ENCODE measurements at regions not wholly inside any gene's neighbourhood (a gene's known extent, or its start where the extent isn't known, plus 50 kb on each side); places are given as distances from the start of the nearest gene placed in this dataset.

DNA sequence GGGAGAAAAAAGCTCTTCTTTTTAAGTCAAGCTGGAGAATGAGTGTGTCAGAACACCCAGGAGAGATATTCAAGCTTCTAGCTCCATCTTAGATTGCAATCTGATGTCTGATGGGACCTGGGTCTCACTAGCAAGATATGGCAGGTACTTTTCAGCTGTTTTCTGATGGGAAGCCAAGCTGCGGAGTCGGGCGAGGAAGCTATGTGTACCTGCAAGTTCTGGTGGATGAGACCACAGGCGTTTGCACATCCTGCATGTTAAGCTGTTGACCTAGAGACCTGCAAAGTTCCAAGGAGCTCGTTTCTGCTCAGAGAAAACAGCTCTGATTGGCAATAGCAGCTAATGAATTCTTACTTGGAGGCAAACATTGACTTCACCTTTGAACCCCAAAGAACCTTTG, 167.3 kb upstream of the GATB start:
- 77 to 86% (median 84%) methylated on average over 5 of the region's 5 CpGs for WGBS, 5 donors
- intact Hi-C loops (cut with DNase I; ENCODE audit: low total_unique reads): no loop called here
- no peak for TF ChIP-seq POLR2A (IDR thresholded peaks at IDR 0.05)
- TF ChIP-seq, protein P1, sequence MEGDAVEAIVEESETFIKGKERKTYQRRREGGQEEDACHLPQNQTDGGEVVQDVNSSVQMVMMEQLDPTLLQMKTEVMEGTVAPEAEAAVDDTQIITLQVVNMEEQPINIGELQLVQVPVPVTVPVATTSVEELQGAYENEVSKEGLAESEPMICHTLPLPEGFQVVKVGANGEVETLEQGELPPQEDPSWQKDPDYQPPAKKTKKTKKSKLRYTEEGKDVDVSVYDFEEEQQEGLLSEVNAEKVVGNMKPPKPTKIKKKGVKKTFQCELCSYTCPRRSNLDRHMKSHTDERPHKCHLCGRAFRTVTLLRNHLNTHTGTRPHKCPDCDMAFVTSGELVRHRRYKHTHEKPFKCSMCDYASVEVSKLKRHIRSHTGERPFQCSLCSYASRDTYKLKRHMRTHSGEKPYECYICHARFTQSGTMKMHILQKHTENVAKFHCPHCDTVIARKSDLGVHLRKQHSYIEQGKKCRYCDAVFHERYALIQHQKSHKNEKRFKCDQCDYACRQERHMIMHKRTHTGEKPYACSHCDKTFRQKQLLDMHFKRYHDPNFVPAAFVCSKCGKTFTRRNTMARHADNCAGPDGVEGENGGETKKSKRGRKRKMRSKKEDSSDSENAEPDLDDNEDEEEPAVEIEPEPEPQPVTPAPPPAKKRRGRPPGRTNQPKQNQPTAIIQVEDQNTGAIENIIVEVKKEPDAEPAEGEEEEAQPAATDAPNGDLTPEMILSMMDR (IDR thresholded peaks at IDR 0.05 in 8 of 11, conservative IDR thresholded peaks at IDR 0.05 in 3 of 11): no peak
- TF ChIP-seq POLR2AphosphoS5 (IDR thresholded peaks at IDR 0.05): no peak
- Histone ChIP-seq H3K4me3 (no peak overlapping the region), H3K36me3 (no peaks in the 10 kb centered on the region), H3K27ac (no peak overlapping the region), H3K9me3 (no peaks in the 10 kb centered on the region), H3K27me3 (replicated peaks in 1 of 7) (no peaks in the 10 kb centered on the region), H3K4me1 (no peaks in the 10 kb centered on the region)
- no peak for DNase-seq

DNA sequence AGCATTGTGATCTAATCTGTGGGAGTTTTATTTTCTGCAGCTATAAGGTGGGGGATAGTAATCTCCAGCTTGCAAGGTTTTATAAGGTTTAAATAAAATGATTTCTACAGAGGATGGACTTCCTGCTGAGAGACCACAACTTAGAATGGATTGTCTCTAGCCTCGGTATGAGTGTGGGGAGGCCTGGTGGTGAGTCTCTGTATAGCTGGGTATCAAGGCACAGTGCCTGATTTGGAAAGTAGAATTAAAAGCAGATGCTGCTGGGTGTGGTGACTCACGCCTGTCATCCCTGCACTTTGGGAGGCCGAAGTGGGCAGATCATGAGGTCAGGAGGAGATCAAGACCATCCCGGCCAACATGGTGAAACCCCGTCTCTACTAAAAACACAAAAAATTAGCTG, 162.0 kb upstream of the GATB start:
- TF ChIP-seq POLR2AphosphoS5 (IDR thresholded peaks at IDR 0.05) (no peak), POLR2A (IDR thresholded peaks at IDR 0.05) (no peak)
- TF ChIP-seq, protein P1 (IDR thresholded peaks at IDR 0.05 in 8 of 11, conservative IDR thresholded peaks at IDR 0.05 in 3 of 11): no peak
- no peaks in the 10 kb centered on the region for H3K36me3 ChIP-seq
- no peaks in the 10 kb centered on the region for H3K9me3 ChIP-seq
- H3K4me3 ChIP-seq: no peak overlapping the region
- H3K27me3 ChIP-seq (replicated peaks in 1 of 7): no peaks in the 10 kb centered on the region
- DNase-seq: no peak
- intact Hi-C loops (cut with DNase I; ENCODE audit: low total_unique reads): no loop called here
- WGBS, 5 donors: 82 to 91% (median 87%) methylated on average over 5 of the region's 5 CpGs
- H3K27ac ChIP-seq: no peak overlapping the region
- no peaks in the 10 kb centered on the region for H3K4me1 ChIP-seq

DNA sequence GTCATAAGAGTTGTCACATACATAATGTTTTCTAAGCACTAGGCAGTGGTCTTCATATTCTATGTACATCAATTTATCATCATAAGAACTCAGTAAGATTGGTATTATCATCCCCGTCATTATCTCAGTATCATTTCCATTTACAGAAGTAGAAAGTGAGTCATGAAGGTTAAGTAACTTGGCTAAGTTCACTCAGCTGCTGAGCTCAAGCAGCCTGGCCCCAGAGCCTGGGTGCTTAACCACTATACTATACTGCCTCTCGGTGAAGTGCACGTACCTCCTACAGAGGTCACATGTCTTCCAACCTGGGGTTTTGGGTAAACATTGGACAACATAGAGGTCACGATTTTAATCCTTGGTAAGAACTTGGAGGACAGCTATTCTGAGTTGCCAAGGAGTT, 161.5 kb upstream of the GATB start:
- H3K27me3 ChIP-seq (replicated peaks in 1 of 7): no peaks in the 10 kb centered on the region
- no peak for TF ChIP-seq POLR2AphosphoS5 (IDR thresholded peaks at IDR 0.05)
- TF ChIP-seq, protein P1 (IDR thresholded peaks at IDR 0.05 in 8 of 11, conservative IDR thresholded peaks at IDR 0.05 in 3 of 11): no peak
- no peak for TF ChIP-seq POLR2A (IDR thresholded peaks at IDR 0.05)
- WGBS, 5 donors: 69 to 82% (median 75%) methylated on average over 4 of the region's 4 CpGs
- no peaks in the 10 kb centered on the region for H3K36me3 ChIP-seq
- H3K9me3 ChIP-seq: no peaks in the 10 kb centered on the region
- no peak for DNase-seq
- no peak overlapping the region for H3K27ac ChIP-seq
- no peak overlapping the region for H3K4me3 ChIP-seq
- H3K4me1 ChIP-seq: no peaks in the 10 kb centered on the region
- intact Hi-C loops (cut with DNase I; ENCODE audit: low total_unique reads): no loop called here

DNA sequence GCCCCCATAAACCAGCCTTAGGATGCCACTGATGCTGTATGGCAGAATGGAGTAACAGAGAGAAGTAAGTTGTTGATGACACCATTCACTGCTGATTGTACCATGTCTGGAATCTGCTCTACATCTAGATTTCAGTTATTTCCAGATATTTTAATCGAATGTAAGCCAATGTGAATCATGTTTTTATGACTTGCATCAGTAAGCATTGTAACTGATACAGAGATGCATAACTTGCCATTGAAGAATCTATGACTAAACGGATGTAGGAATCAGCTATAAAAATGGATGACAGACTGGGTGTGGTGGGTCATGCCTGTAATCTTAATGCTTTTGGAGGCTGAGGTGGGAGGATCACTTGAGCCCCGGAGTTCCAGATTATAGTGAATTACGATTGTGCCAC, 161.0 kb upstream of the GATB start:
- DNase-seq: no peak
- intact Hi-C loops (cut with DNase I; ENCODE audit: low total_unique reads): no loop called here
- no peaks in the 10 kb centered on the region for H3K9me3 ChIP-seq
- H3K4me3 ChIP-seq: no peak overlapping the region
- no peaks in the 10 kb centered on the region for H3K36me3 ChIP-seq
- no peaks in the 10 kb centered on the region for H3K4me1 ChIP-seq
- H3K27me3 ChIP-seq (replicated peaks in 1 of 7): no peaks in the 10 kb centered on the region
- WGBS, 5 donors: 80 to 95% (median 86%) methylated on average over 4 of the region's 4 CpGs
- no peak overlapping the region for H3K27ac ChIP-seq
- TF ChIP-seq, protein P1 (IDR thresholded peaks at IDR 0.05 in 8 of 11, conservative IDR thresholded peaks at IDR 0.05 in 3 of 11): no peak
- TF ChIP-seq POLR2A (IDR thresholded peaks at IDR 0.05) (no peak), POLR2AphosphoS5 (IDR thresholded peaks at IDR 0.05) (no peak)
